Nephron (organoid): ENCODE measurements at regions not wholly inside any gene's neighbourhood (a gene's known extent, or its start where the extent isn't known, plus 50 kb on each side); places are given as distances from the start of the nearest gene placed in this dataset.
"Not testable (repeated sequence)": the region's sequence is repeated elsewhere in the genome, so short reads cannot be mapped to it uniquely, and the experiment has no call there.

Source experiments
- H3K27ac Mint-ChIP-seq, 3 experiments: 2 replicates each; pipeline ENCODE4 v1.8.0; 2020; ENCODE audit warnings: mixed read lengths in 3 of 3, mild to moderate bottlenecking in 2 of 3, moderate library complexity in 1 of 3
- H3K27me3 Mint-ChIP-seq: 2 replicates; pipeline ENCODE4 v1.8.0; 2021; ENCODE audit warnings: low read depth, mild to moderate bottlenecking, moderate library complexity, mixed read lengths
- H3K36me3 Mint-ChIP-seq: 2 replicates; pipeline ENCODE4 v1.8.0; 2020; ENCODE audit warnings: low read depth, mixed read lengths
- H3K4me1 Mint-ChIP-seq: 2 replicates; pipeline ENCODE4 v1.8.0; 2020; ENCODE audit warnings: mixed read lengths
- H3K4me3 Mint-ChIP-seq, 3 experiments: 2 replicates each; pipeline ENCODE4 v1.8.0; 2020; ENCODE audit warnings: mild to moderate bottlenecking in 3 of 3, mixed read lengths in 3 of 3, moderate library complexity in 2 of 3
- H3K9me3 Mint-ChIP-seq: 2 replicates; pipeline ENCODE4 v1.8.0; 2020; ENCODE audit warnings: mixed read lengths
- CTCF ChIP-seq, 3 experiments: fragments of 200-600 bp; sonication (generic); IDR thresholded peaks; one replicate each; pipeline ENCODE4 v1.5.0; 2021; ENCODE audit warnings: antibody characterized with exemption in 3 of 3; ENCODE audit not compliant: unreplicated experiment in 3 of 3

- Mint-ChIP-seq H3K27me3 (no peaks in the 10 kb centered on the region), H3K4me3 (no peak overlapping the region), H3K36me3 (peaks cover 4% of the 10 kb centered on the region), H3K4me1 (no peaks in the 10 kb centered on the region), H3K27ac (no peak overlapping the region), H3K9me3 (peaks cover 64% of the 10 kb centered on the region)
- no peak for TF ChIP-seq CTCF (IDR thresholded peaks at IDR 0.05; ENCODE audit: unreplicated experiment in 3 of 3)
These were observed 1496.0 kb downstream of the UQCRFS1 start for GRCh38 chr19:27716922-27717321.

DNA sequence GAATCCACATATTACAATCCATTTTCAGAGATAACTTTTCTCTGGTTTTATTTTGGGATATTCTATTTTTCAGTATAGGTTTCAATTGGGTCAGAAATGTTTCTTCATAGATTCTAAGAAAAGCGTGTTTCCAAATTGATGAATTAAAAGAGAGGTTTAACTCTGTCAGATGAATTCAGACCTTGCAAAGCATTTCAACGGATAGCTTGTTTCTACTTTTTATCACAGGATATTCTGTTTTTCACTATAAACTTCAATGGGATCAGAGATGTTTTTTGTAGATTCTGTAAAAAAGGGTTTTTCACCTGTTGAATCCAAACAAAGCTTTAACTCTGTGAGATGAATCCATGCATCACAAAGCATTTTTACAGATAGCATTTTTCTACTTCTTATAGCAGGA lies 1498.1 kb downstream of the UQCRFS1 start:
- peaks cover 6% of the 10 kb centered on the region for H3K36me3 Mint-ChIP-seq
- H3K27ac Mint-ChIP-seq, result no peak overlapping the region
- no peaks in the 10 kb centered on the region for H3K27me3 Mint-ChIP-seq
- H3K4me1 Mint-ChIP-seq, result no peaks in the 10 kb centered on the region
- peaks cover 60% of the 10 kb centered on the region for H3K9me3 Mint-ChIP-seq
- H3K4me3 Mint-ChIP-seq, result no peak overlapping the region
- TF ChIP-seq CTCF (IDR thresholded peaks at IDR 0.05; ENCODE audit: unreplicated experiment in 3 of 3), result no peak

- TF ChIP-seq CTCF (IDR thresholded peaks at IDR 0.05; ENCODE audit: unreplicated experiment in 3 of 3), result no peak
- Mint-ChIP-seq H3K4me3 (no peak overlapping the region), H3K4me1 (no peaks in the 10 kb centered on the region), H3K27ac (no peak overlapping the region), H3K27me3 (no peaks in the 10 kb centered on the region), H3K36me3 (peaks cover 6% of the 10 kb centered on the region), H3K9me3 (peaks cover 53% of the 10 kb centered on the region)
These were observed 1503.5 kb downstream of the UQCRFS1 start for GRCh38 chr19:27709496-27709895.

GRCh38 chr19:27708986-27709385 lies 1504.0 kb downstream of the UQCRFS1 start:
- not testable (repeated sequence) for H3K4me3 Mint-ChIP-seq, H3K27ac Mint-ChIP-seq, H3K36me3 Mint-ChIP-seq, H3K4me1 Mint-ChIP-seq, H3K27me3 Mint-ChIP-seq
- peaks cover 54% of the 10 kb centered on the region for H3K9me3 Mint-ChIP-seq

DNA sequence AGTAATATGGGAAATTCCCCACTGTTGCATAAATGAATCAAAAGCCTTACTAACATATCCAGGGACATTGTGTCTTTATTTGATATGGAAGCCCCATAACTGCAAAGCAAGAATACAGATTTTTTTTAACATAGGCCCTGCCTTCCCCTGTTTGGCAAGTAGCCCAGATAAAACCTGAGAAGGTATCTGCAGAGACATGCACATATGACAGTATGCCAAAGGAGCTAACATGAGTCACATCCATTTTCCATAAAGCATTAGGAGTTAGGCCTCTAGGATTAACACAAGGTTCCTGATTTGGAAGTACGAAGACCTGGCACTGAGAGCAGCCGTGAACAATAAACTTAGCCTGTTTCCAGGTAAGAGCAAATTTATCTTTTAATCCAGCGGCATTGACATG lies 1505.9 kb downstream of the UQCRFS1 start:
- H3K4me3 Mint-ChIP-seq, H3K4me1 Mint-ChIP-seq, H3K36me3 Mint-ChIP-seq, H3K27ac Mint-ChIP-seq, H3K27me3 Mint-ChIP-seq: not testable (repeated sequence)
- H3K9me3 Mint-ChIP-seq, result peaks cover 56% of the 10 kb centered on the region

GRCh38 chr19:27705896-27706295 lies 1507.1 kb downstream of the UQCRFS1 start:
- Mint-ChIP-seq H3K4me3 (no peak overlapping the region), H3K27ac (no peak overlapping the region), H3K4me1 (no peaks in the 10 kb centered on the region), H3K27me3 (no peaks in the 10 kb centered on the region), H3K36me3 (peaks cover under 1% of the 10 kb centered on the region), H3K9me3 (peaks cover 47% of the 10 kb centered on the region)
- no peak for TF ChIP-seq CTCF (IDR thresholded peaks at IDR 0.05; ENCODE audit: unreplicated experiment in 3 of 3)

DNA sequence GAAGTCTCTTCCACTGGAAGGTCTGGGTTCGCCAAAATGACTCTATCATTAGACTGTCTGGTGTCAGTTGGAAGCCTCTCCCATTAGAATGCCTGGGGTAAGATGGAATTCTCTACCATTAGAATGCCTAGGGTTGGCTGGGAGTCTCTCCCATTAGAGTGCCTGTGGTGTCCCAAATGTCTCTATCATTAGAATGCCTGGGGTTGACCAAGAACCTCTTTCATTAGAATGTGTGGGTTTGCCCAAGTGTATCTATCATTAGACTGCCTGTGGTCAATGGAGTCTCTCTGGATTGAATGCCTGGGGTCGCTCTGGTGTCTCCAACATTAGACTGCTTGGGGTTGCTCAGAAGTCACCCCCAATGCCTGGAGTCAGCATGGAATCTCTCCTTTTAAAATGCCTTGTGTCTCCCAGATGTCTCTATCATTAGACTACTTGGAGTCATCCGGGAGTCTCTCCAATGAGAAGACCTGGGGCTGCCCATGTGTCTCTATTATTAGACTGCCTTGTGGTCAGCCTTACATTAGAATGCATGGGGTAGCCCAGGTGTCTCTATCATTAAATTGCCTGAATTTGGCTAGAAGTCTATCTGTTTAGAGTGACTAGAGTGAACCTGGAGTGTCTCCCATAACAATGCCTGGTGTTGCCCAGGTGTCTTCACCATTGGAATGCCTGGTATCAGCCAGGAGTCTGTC lies 1518.4 kb downstream of the UQCRFS1 start:
- Mint-ChIP-seq H3K27me3 (no peaks in the 10 kb centered on the region), H3K27ac (no peak overlapping the region), H3K9me3 (peaks cover 84% of the 10 kb centered on the region), H3K4me1 (no peaks in the 10 kb centered on the region), H3K36me3 (no peaks in the 10 kb centered on the region), H3K4me3 (no peak overlapping the region)
- TF ChIP-seq CTCF (IDR thresholded peaks at IDR 0.05; ENCODE audit: unreplicated experiment in 3 of 3), result no peak
